ENCODE measurements at regions not wholly inside any gene's neighbourhood (a gene's known extent, or its start where the extent isn't known, plus 50 kb on each side); places are given as distances from the start of the nearest gene placed in this dataset.

GRCh38 chr4:36900446-36900987, 344.0 kb upstream of the NWD2 start:
- intact Hi-C loops (cut with micrococcal nuclease; ENCODE audit: unreplicated experiment): no loop called here
- Mint-ChIP-seq H3K27ac (ENCODE audit: unreplicated experiment) (no peak overlapping the region), H3K4me3 (ENCODE audit: low read depth, unreplicated experiment) (no peak overlapping the region), H3K4me1 (ENCODE audit: low read depth, unreplicated experiment) (no peaks in the 10 kb centered on the region), H3K27me3 (ENCODE audit: unreplicated experiment) (no peaks in the 10 kb centered on the region), H3K9me3 (ENCODE audit: low read depth, unreplicated experiment) (no peaks in the 10 kb centered on the region), H3K36me3 (ENCODE audit: insufficient read depth, unreplicated experiment) (no peaks in the 10 kb centered on the region)
- CTCF ChIA-PET: no interaction called here
- no peak for TF ChIP-seq CTCF (IDR thresholded peaks at IDR 0.05; ENCODE audit: unreplicated experiment)
- BruUV-seq (replicated peaks): no TSS peak
- no peak for DNase-seq

GRCh38 chr4:36904823-36905222, 339.7 kb upstream of the NWD2 start:
- Mint-ChIP-seq H3K27me3 (ENCODE audit: unreplicated experiment) (no peaks in the 10 kb centered on the region), H3K9me3 (ENCODE audit: low read depth, unreplicated experiment) (no peaks in the 10 kb centered on the region), H3K4me3 (ENCODE audit: low read depth, unreplicated experiment) (no peak overlapping the region), H3K4me1 (ENCODE audit: low read depth, unreplicated experiment) (no peaks in the 10 kb centered on the region), H3K36me3 (ENCODE audit: insufficient read depth, unreplicated experiment) (no peaks in the 10 kb centered on the region), H3K27ac (ENCODE audit: unreplicated experiment) (no peak overlapping the region)
- DNase-seq: no peak
- CTCF ChIA-PET: no interaction called here
- no TSS peak for BruUV-seq (replicated peaks)
- intact Hi-C loops (cut with micrococcal nuclease; ENCODE audit: unreplicated experiment): no loop called here
- TF ChIP-seq CTCF (IDR thresholded peaks at IDR 0.05; ENCODE audit: unreplicated experiment): no peak

GRCh38 chr4:36914106-36914505, 330.4 kb upstream of the NWD2 start:
- CTCF ChIA-PET: no interaction called here
- TF ChIP-seq CTCF (IDR thresholded peaks at IDR 0.05; ENCODE audit: unreplicated experiment): no peak
- DNase-seq: no peak
- intact Hi-C loops (cut with micrococcal nuclease; ENCODE audit: unreplicated experiment): no loop called here
- H3K4me3 Mint-ChIP-seq (ENCODE audit: low read depth, unreplicated experiment): no peak overlapping the region
- no peaks in the 10 kb centered on the region for H3K9me3 Mint-ChIP-seq (ENCODE audit: low read depth, unreplicated experiment)
- peaks cover 9% of the 10 kb centered on the region for H3K27me3 Mint-ChIP-seq (ENCODE audit: unreplicated experiment)
- H3K36me3 Mint-ChIP-seq (ENCODE audit: insufficient read depth, unreplicated experiment): no peaks in the 10 kb centered on the region
- no peaks in the 10 kb centered on the region for H3K4me1 Mint-ChIP-seq (ENCODE audit: low read depth, unreplicated experiment)
- H3K27ac Mint-ChIP-seq (ENCODE audit: unreplicated experiment): no peak overlapping the region
- BruUV-seq (replicated peaks): no TSS peak

GRCh38 chr4:36915717-36916116, 328.8 kb upstream of the NWD2 start:
- intact Hi-C loops (cut with micrococcal nuclease; ENCODE audit: unreplicated experiment): no loop called here
- no peak for DNase-seq
- Mint-ChIP-seq H3K36me3 (ENCODE audit: insufficient read depth, unreplicated experiment) (no peaks in the 10 kb centered on the region), H3K4me3 (ENCODE audit: low read depth, unreplicated experiment) (no peak overlapping the region), H3K4me1 (ENCODE audit: low read depth, unreplicated experiment) (no peaks in the 10 kb centered on the region), H3K9me3 (ENCODE audit: low read depth, unreplicated experiment) (no peaks in the 10 kb centered on the region), H3K27me3 (ENCODE audit: unreplicated experiment) (peaks cover 9% of the 10 kb centered on the region), H3K27ac (ENCODE audit: unreplicated experiment) (no peak overlapping the region)
- no peak for TF ChIP-seq CTCF (IDR thresholded peaks at IDR 0.05; ENCODE audit: unreplicated experiment)
- no TSS peak for BruUV-seq (replicated peaks)
- CTCF ChIA-PET: no interaction called here

All from Calu3 (cell line).